Kasumi-1 (cell line): ENCODE measurements at regions not wholly inside any gene's neighbourhood (a gene's known extent, or its start where the extent isn't known, plus 50 kb on each side); places are given as distances from the start of the nearest gene placed in this dataset.
"Not testable (repeated sequence)": the region's sequence is repeated elsewhere in the genome, so short reads cannot be mapped to it uniquely, and the experiment has no call there.

Source experiments
- DNase-seq, 2 experiments: peaks; one replicate each; lab custom pipeline; 2025; lab: John Stamatoyannopoulos, UW

DNA sequence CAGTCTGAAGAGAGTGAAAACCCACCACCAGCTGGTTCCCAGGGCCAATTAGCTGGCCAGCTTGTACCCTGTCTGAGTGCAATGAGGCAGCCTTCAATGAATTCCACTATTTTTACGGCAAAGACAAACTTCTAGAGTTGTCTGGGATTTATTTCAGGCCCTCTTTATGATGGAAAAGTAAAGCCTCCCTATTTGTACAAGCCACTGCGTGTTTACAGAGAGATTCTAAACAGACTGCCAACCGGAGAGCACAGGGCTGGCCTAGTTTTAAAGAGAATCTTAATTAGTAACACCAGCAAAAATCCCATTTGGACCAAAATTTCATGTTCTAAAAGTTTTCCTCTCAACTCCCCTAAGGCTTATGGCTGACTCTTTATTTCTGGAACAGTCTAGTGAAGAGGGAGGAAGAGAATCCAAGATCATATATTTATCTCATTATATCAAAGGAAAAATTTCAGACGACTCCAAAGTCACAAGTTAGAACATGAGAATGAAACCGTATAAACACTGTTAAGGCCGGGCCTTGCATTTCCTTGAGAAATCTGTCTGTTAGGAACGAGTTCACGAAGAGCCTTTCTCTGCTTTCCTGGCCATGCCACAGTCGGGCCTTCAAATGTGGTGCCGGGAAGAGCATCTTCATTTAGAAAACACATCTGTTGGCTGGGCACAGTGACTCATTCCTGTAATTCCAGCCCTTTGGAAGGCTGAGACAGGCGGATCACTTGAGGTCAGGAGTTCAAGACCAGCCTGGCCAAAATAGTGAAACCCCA, 724.6 kb upstream of the NRP1 start:
- DNase-seq = no peak

GRCh38 chr10:34055410-34055985, 721.0 kb upstream of the NRP1 start:
- not testable (repeated sequence) for DNase-seq

DNA sequence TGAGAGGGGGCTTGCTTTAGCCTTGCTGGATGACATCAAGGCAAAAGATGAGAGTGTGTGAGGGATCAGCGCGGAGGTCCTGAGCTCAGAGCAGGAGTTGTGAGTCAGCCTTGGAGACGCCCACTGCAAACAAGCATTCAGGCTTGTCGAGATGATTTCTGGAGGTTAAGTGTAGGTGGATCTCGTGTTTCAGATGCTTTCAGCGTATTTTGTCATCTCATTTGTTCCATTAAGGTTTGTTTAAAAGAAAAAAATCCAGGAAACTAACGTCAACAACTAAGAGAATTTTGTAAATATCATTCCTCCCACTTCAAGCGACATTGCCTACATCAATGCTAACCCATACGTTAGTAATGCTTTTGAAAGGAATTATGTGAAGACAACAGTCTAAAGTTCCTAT, 715.4 kb upstream of the NRP1 start:
- no peak for DNase-seq

DNA sequence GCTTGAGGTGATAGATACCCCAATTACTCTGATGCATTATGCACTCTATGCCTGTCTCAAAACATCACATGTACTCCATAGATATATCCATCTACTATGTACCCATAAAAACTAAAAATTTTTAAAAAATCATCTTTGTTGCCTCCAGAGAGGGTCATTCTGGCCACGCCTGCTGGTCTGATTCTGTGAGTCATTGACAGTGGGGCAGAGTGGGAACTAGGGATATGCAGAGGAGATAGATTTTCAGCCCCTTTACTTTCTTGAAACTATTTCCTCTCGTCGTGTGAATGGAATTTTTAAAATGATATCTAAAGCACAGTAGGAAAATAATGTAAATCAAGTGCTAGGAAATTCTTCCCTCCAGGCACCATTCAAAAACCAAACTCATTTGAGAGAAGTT, 715.0 kb upstream of the NRP1 start:
- no peak for DNase-seq

- no peak for DNase-seq
These were observed 712.9 kb upstream of the NRP1 start for GRCh38 chr10:34047389-34047788.

DNA sequence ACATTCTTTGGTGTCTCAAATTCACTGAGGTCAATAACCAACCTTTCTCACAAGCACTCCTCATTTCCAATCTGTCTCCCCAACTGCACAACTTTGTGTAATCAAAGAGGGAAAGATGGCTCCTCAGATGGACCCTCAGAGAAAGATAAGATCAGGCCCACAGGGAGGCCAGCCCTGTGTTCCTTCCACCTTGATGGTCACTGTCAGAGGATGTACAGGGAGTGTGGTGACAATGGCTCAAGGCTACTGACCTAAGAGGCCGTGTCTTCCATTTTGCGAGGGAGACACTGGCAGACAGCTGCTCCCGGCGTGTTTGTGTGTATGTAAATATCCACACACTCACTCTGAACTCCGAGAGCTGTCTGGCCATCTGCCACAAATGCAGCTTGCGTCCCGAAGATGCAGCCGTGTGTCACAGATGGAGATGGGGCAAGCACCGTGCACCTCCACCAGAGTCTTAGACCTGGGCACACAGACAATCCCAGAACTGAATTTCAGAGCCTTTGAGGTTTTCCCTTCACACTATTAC, 712.1 kb upstream of the NRP1 start:
- DNase-seq = no peak

GRCh38 chr10:34045571-34046190, 711.2 kb upstream of the NRP1 start:
- no peak for DNase-seq

DNA sequence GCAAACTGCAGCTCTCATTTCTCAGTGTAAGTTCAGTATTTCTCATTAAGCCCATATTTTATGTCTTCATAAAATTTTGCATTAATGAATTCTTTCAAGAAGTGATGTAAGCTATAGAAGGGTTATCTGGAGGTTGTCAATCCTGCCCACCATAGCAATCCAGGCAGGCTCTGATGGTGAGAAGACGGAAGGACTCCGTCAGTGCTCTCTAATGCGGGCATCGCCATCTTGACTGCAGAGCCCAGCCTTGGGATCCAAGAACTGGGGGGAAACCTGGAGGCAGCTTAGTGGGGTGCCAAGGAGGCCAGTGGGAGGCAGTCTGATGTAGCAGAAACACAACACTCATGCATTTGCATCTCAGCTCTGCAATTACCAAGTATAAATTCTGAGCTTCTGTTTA, 707.4 kb upstream of the NRP1 start:
- no peak for DNase-seq

- DNase-seq = no peak
These were observed 703.0 kb upstream of the NRP1 start for GRCh38 chr10:34037499-34037898.

- not testable (repeated sequence) for DNase-seq
These were observed 700.8 kb upstream of the NRP1 start for GRCh38 chr10:34035241-34035790.

GRCh38 chr10:34033078-34033477, 698.6 kb upstream of the NRP1 start:
- no peak for DNase-seq

DNA sequence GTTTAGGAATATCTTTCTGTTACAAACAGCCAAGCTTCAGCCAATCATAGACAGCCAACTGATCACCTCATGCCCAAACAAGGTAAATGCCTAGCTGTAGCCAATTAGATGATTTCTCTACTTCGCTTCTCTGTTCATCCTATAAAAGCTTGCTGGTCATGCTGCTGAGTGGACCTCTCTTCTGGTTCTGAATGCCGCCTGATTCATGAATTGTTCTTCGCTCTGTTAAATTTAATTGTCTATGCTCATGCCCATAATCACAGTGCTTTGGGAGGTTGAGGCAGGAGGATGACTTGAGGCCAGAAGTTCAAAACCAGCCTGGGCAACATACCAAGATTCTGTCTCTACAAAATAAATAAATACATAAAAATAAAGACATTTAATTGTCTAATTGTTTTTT, 698.1 kb upstream of the NRP1 start:
- DNase-seq = no peak

DNA sequence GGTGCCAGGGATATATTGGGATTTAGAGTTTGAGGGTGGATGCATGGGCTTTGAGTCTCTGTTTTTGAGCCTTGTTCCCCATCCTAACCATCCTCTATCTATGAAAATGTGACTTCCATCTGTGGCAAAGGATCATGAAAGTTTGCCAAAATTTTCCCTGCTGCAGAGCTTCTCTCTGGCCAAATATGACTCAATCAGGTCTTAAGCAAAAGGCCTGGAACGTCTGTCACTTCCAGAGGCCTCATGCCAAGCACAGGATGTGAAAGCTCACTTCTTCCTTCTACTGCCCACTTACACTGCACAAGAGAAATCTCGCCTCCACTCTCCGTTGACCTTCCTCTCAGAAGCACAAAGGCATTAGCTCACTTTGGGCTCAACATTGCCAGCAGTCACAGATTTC, 696.9 kb upstream of the NRP1 start:
- DNase-seq = no peak

GRCh38 chr10:34029455-34029854, 695.0 kb upstream of the NRP1 start:
- DNase-seq = no peak

DNA sequence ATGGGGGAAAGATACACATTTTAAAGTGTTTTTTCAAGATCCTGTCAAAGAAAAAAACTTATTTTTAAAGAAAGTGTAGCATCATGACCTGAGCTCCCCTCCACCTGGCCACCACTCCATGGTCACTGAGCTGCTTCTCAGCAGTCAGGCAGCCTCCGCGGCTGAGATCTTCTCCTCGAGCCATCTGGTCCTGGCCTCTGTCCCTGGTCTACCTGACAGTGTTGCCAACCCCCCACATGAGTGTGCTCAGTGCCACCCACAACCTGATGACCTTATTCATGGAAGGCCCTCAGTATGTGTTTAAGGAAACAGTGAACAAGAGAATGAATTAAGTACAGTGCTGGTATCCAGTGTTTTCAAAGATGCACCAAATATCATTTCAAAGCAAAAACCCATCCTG, 694.5 kb upstream of the NRP1 start:
- DNase-seq = no peak

GRCh38 chr10:34024693-34025425, 690.4 kb upstream of the NRP1 start:
- no peak for DNase-seq

DNA sequence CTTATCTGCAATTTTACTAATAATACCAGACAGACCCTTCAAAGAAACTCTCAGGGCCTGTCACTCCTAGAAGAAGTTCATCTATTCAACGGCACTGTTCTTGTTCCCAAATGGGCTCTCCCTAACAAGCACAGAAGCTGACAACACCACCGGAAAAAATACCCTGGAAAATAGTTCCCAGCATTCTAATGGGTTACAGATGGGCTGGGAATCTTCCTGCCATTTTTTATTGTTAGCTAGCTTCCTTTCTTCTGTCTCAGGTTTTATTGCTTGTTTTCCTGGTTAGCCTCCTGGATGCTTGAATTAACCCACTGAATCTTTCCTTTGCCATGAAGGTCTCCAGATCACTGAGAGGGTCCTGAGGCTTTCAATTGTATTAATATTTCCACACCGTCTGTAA, 689.8 kb upstream of the NRP1 start:
- DNase-seq = no peak

DNA sequence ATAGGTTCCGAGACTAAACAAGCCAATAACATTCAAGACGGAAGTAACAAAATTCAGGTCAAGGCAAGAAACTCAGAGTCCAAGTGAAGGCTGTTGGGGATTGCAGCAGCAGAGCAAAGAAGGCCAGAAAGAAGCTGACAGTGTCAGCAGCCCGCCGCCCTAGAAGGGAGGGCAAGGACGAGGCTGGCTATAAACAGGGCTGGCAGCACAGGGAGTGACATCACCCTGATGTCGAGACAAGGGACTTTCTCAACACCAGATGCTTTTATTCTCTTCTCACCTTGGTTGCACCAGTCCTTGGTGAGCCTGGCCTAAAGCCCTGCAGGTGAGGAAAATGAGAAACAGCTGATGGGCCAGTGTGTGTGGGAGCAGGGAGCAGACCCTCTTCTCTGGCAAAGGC, 687.7 kb upstream of the NRP1 start:
- no peak for DNase-seq

- DNase-seq = no peak
These were observed 684.3 kb upstream of the NRP1 start for GRCh38 chr10:34018784-34019183.

GRCh38 chr10:34018129-34018528, 683.7 kb upstream of the NRP1 start:
- DNase-seq = peak; percentile 45 to 71

- DNase-seq = no peak
These were observed 682.8 kb upstream of the NRP1 start for GRCh38 chr10:34017281-34017680.

DNA sequence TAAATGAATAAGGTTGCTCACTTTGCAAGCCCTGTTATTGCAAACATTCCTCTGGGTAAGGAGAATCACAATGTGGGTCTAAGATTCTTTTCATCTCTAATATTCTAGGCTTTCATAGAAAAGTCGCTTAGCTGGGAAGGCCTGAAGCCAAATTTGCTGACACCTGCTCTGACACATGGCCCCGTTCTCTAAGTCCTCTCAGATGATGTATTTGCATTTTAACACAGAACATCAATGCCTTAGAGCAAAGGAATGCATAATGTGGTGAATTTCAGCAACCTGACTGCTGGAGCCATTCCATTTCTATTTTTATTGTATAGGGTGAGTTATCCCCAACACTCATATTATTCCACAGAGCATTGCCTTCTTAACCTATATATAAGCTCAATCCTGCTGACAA, 682.1 kb upstream of the NRP1 start:
- no peak for DNase-seq
